Psoas muscle (tissue), 7 donors: ENCODE measurements at regions not wholly inside any gene's neighbourhood (a gene's known extent, or its start where the extent isn't known, plus 50 kb on each side); places are given as distances from the start of the nearest gene placed in this dataset.

ENCODE experiments used
- ATAC-seq, 4 donors: fragments of 200-7000 bp; cut with Tn5 transposase; one replicate each; pipeline ENCODE4 v1.9.1; 2020; ENCODE audit warnings: moderate library complexity in 3 of 4, mild to moderate bottlenecking in 2 of 4
- DNase-seq, 2 donors: peaks; one replicate each; pipeline ENCODE4 v3.0.0-alpha.2; 2020
- H3K27ac ChIP-seq: fragments of 200-600 bp; one replicate; pipeline ENCODE4 v1.8.0; 2022
- H3K27me3 ChIP-seq, 3 donors: fragments of 200-600 bp in 1 of 3; one replicate each; pipeline versions ENCODE4 v1.6.1 to v1.8.0; 2013 to 2022; ENCODE audit warnings: low read length in 2 of 3, mild to moderate bottlenecking in 2 of 3, moderate library complexity in 1 of 3; ENCODE audit not compliant: insufficient read depth in 3 of 3
- H3K36me3 ChIP-seq, 2 donors: fragments of 200-600 bp in 1 of 2; one replicate each; pipeline versions ENCODE4 v1.6.1 to v1.8.0; 2013 to 2022; ENCODE audit warnings: low read depth in 1 of 2, mild to moderate bottlenecking in 1 of 2, moderate library complexity in 1 of 2; ENCODE audit not compliant: insufficient read depth in 1 of 2
- H3K4me1 ChIP-seq: fragments of 200-600 bp; one replicate; pipeline ENCODE4 v1.8.0; 2022
- H3K4me3 ChIP-seq: fragments of 200-600 bp; one replicate; pipeline ENCODE4 v1.8.0; 2022; ENCODE audit warnings: mild to moderate bottlenecking
- H3K9me3 ChIP-seq: fragments of 200-600 bp; one replicate; pipeline ENCODE4 v1.8.0; 2022
- CTCF ChIP-seq: fragments of 200-600 bp; IDR thresholded peaks from one replicate; pipeline ENCODE4 v1.8.0; 2022; ENCODE audit warnings: antibody characterized with exemption
- WGBS, 3 donors: extraction: QIAGEN DNeasy Blood & Tissue Kit; methylation state at CpG; one replicate each; pipeline versions ENCODE4 v1.1.6 to v1.1.7; 2013; 5-methylcytosine and 5-hydroxymethylcytosine counted together
- intact Hi-C, 2 donors: fragments of 100-400 bp; cut with DNase I; formaldehyde crosslinking; loops; one replicate each; pipeline versions ENCODE4 v1.11.0 to v1.14.2; 2022
- donor health status: healthy with polysubstance abuse.
- donor health status: DM: no; HTN: no; CAD: no; lungs with moderate emphysema.
- donor health status: Bipolar disorder and iron deficiency.
- donor health status: healthy.
- donor health status: DM: yes; HTN: yes; CAD: no.
- donor health status: DM: no; HTN: no; CAD: no.
- donor health status: DM: yes; HTN: yes; CAD: no.

- H3K27me3 ChIP-seq, result peaks cover 0 to 5% (median 0%) of the 10 kb centered on the region in 3 donors
- H3K4me1 ChIP-seq, result no peaks in the 10 kb centered on the region
- no peaks in the 10 kb centered on the region for H3K36me3 ChIP-seq
- DNase-seq, result no peak
- H3K4me3 ChIP-seq, result no peak overlapping the region
- no peaks in the 10 kb centered on the region for H3K9me3 ChIP-seq
- no peak for TF ChIP-seq CTCF
- WGBS, 3 donors, result 85 to 93% (median 85%) methylated on average over 8 of the region's 8 CpGs
- no peak overlapping the region for H3K27ac ChIP-seq
- ATAC-seq, result no peak
- intact Hi-C loops, result no loop called here
These were observed 152.0 kb downstream of the FBLN2 start for GRCh38 chr3:13700889-13701288.

- no peak for DNase-seq
- no peaks in the 10 kb centered on the region for H3K36me3 ChIP-seq
- H3K27ac ChIP-seq, result no peak overlapping the region
- WGBS, 3 donors, result 55 to 83% (median 65%) methylated on average over 7 of the region's 7 CpGs
- H3K9me3 ChIP-seq, result no peaks in the 10 kb centered on the region
- no peaks in the 10 kb centered on the region for H3K4me1 ChIP-seq
- no peak for TF ChIP-seq CTCF
- ATAC-seq, result no peak
- intact Hi-C loops, result no loop called here
- peaks cover 0 to 6% (median 0%) of the 10 kb centered on the region in 3 donors for H3K27me3 ChIP-seq
- H3K4me3 ChIP-seq, result no peak overlapping the region
These were observed 151.4 kb downstream of the FBLN2 start for GRCh38 chr3:13700362-13700761.

GRCh38 chr3:13696699-13697098, 147.8 kb downstream of the FBLN2 start:
- WGBS, 3 donors, result 88 to 89% (median 89%) methylated on average over 2 of the region's 2 CpGs
- ATAC-seq (no peak), DNase-seq (no peak)
- Histone ChIP-seq H3K4me1 (no peaks in the 10 kb centered on the region), H3K36me3 (no peaks in the 10 kb centered on the region), H3K27ac (no peak overlapping the region), H3K9me3 (no peaks in the 10 kb centered on the region), H3K27me3 (peaks cover 0 to 8% (median 0%) of the 10 kb centered on the region in 3 donors), H3K4me3 (no peak overlapping the region)
- no peak for TF ChIP-seq CTCF
- intact Hi-C loops, result no loop called here

GRCh38 chr3:13693441-13693840, 144.5 kb downstream of the FBLN2 start:
- ATAC-seq (no peak), DNase-seq (no peak)
- no peak for TF ChIP-seq CTCF
- H3K27me3 ChIP-seq, result peaks cover 0 to 8% (median 2%) of the 10 kb centered on the region in 3 donors
- 45 to 58% (median 55%) methylated on average over 3 of the region's 3 CpGs for WGBS, 3 donors
- H3K36me3 ChIP-seq, result no peaks in the 10 kb centered on the region
- intact Hi-C loops, result no loop called here
- no peaks in the 10 kb centered on the region for H3K9me3 ChIP-seq
- no peak overlapping the region for H3K27ac ChIP-seq
- H3K4me3 ChIP-seq, result no peak overlapping the region
- no peaks in the 10 kb centered on the region for H3K4me1 ChIP-seq

- WGBS, 3 donors, result 18 to 27% (median 19%) methylated on average over 2 of the region's 2 CpGs
- intact Hi-C loops, result no loop called here
- Histone ChIP-seq H3K4me3 (no peak overlapping the region), H3K9me3 (no peaks in the 10 kb centered on the region), H3K27ac (no peak overlapping the region), H3K4me1 (no peaks in the 10 kb centered on the region), H3K27me3 (peaks cover 0 to 6% (median 2%) of the 10 kb centered on the region in 3 donors), H3K36me3 (no peaks in the 10 kb centered on the region)
- ATAC-seq (no peak), DNase-seq (no peak)
- no peak for TF ChIP-seq CTCF
These were observed 141.7 kb downstream of the FBLN2 start for GRCh38 chr3:13690636-13691035.
